ENCODE measurements at regions not wholly inside any gene's neighbourhood (a gene's known extent, or its start where the extent isn't known, plus 50 kb on each side); places are given as distances from the start of the nearest gene placed in this dataset.

DNA sequence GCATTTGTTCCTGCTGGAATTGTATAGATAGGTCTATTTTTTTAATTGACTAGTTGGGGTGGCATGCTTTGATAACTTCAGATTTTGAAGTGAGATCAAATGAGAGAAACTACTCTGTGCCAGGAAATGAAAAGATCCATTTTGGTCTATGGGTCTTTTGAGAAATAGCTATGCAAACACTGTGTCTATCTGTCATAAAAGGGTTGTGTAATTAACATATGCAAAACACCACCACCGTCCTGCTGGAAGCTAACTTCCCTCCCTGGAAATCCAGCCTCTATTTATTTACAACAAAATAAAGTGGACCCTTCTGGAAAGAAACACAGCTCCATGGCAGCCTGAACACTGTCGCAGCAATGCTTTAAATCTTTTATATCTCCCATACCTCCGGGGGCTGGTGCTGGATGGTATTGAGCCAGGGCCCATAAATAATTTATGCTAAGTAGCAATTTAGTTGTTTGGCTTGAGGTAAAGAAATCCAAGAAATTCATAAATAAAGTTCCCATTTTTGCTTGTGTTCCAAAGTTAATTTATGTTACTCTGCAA is 244.2 kb upstream of the POU3F2 start:
- H2AFZ ChIP-seq (ENCODE audit: low read depth, low read length, severe bottlenecking): no peak overlapping the region
- H3K4me3 ChIP-seq (ENCODE audit: insufficient read depth, low read length, poor library complexity, severe bottlenecking): no peak overlapping the region
- H3K36me3 ChIP-seq (ENCODE audit: low read length): no peaks in the 10 kb centered on the region
- no peaks in the 10 kb centered on the region for H3K9me2 ChIP-seq (replicated peaks; ENCODE audit: insufficient read depth, low read length)
- H3K27ac ChIP-seq (ENCODE audit: low read depth, low read length): no peak overlapping the region
- no peaks in the 10 kb centered on the region for H3K9me3 ChIP-seq (ENCODE audit: insufficient read depth, low read length)
- H3F3A ChIP-seq (ENCODE audit: insufficient read depth): no peaks in the 10 kb centered on the region
- no peak overlapping the region for H3K4me2 ChIP-seq (ENCODE audit: low read depth, low read length, poor library complexity, severe bottlenecking)
- H3K79me2 ChIP-seq (ENCODE audit: insufficient read depth, low read length): no peaks in the 10 kb centered on the region
- no peaks in the 10 kb centered on the region for H4K20me1 ChIP-seq (ENCODE audit: low read depth, low read length)
- H3K27me3 ChIP-seq (ENCODE audit: low read length): no peaks in the 10 kb centered on the region
- H3K9ac ChIP-seq (ENCODE audit: low read length): no peak overlapping the region
- no peak for TF ChIP-seq EZH2phosphoT487 (conservative IDR thresholded peaks at IDR 0.05; ENCODE audit: low read length)
- TF ChIP-seq, protein P1, sequence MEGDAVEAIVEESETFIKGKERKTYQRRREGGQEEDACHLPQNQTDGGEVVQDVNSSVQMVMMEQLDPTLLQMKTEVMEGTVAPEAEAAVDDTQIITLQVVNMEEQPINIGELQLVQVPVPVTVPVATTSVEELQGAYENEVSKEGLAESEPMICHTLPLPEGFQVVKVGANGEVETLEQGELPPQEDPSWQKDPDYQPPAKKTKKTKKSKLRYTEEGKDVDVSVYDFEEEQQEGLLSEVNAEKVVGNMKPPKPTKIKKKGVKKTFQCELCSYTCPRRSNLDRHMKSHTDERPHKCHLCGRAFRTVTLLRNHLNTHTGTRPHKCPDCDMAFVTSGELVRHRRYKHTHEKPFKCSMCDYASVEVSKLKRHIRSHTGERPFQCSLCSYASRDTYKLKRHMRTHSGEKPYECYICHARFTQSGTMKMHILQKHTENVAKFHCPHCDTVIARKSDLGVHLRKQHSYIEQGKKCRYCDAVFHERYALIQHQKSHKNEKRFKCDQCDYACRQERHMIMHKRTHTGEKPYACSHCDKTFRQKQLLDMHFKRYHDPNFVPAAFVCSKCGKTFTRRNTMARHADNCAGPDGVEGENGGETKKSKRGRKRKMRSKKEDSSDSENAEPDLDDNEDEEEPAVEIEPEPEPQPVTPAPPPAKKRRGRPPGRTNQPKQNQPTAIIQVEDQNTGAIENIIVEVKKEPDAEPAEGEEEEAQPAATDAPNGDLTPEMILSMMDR (IDR thresholded peaks at IDR 0.05; ENCODE audit: insufficient read depth, low read length, poor library complexity, severe bottlenecking): no peak

- Histone ChIP-seq H3K9me2 (replicated peaks; ENCODE audit: insufficient read depth, low read length) (no peaks in the 10 kb centered on the region), H3K9me3 (ENCODE audit: insufficient read depth, low read length) (no peaks in the 10 kb centered on the region), H3K4me2 (ENCODE audit: low read depth, low read length, poor library complexity, severe bottlenecking) (no peak overlapping the region), H4K20me1 (ENCODE audit: low read depth, low read length) (no peaks in the 10 kb centered on the region), H3K9ac (ENCODE audit: low read length) (no peak overlapping the region), H2AFZ (ENCODE audit: low read depth, low read length, severe bottlenecking) (no peak overlapping the region), H3K79me2 (ENCODE audit: insufficient read depth, low read length) (no peaks in the 10 kb centered on the region), H3K27ac (ENCODE audit: low read depth, low read length) (no peak overlapping the region), H3K4me3 (ENCODE audit: insufficient read depth, low read length, poor library complexity, severe bottlenecking) (no peak overlapping the region), H3K36me3 (ENCODE audit: low read length) (no peaks in the 10 kb centered on the region), H3K27me3 (ENCODE audit: low read length) (no peaks in the 10 kb centered on the region), H3F3A (ENCODE audit: insufficient read depth) (no peaks in the 10 kb centered on the region)
- TF ChIP-seq, protein P1 (IDR thresholded peaks at IDR 0.05; ENCODE audit: insufficient read depth, low read length, poor library complexity, severe bottlenecking): no peak
- TF ChIP-seq EZH2phosphoT487 (conservative IDR thresholded peaks at IDR 0.05; ENCODE audit: low read length): no peak
These were observed 243.4 kb upstream of the POU3F2 start for GRCh38 chr6:98590997-98591396.

DNA sequence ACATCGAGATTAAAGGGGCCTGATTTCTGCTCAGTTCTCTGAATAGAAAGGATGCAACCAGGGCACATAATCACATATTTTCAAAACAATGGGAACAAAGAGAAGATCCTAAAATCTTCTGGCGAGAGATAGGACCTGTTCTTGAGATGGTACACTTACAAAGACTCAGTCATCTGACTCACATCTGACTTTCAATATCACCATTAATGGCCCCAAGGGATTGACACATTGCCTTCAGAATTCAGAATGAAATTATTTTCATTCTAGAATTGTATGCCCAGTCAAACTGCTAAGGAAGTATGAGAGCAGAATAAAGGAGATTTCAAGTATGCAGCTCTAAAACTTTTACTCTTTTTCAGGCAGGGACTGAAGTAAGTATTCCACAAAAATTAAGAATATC is 240.7 kb upstream of the POU3F2 start:
- Histone ChIP-seq H3K9me2 (replicated peaks; ENCODE audit: insufficient read depth, low read length) (no peaks in the 10 kb centered on the region), H3K27ac (ENCODE audit: low read depth, low read length) (no peak overlapping the region), H3K4me2 (ENCODE audit: low read depth, low read length, poor library complexity, severe bottlenecking) (no peak overlapping the region), H3K36me3 (ENCODE audit: low read length) (no peaks in the 10 kb centered on the region), H3F3A (ENCODE audit: insufficient read depth) (no peaks in the 10 kb centered on the region), H3K79me2 (ENCODE audit: insufficient read depth, low read length) (no peaks in the 10 kb centered on the region), H3K9me3 (ENCODE audit: insufficient read depth, low read length) (no peaks in the 10 kb centered on the region), H2AFZ (ENCODE audit: low read depth, low read length, severe bottlenecking) (no peak overlapping the region), H3K4me3 (ENCODE audit: insufficient read depth, low read length, poor library complexity, severe bottlenecking) (no peak overlapping the region), H4K20me1 (ENCODE audit: low read depth, low read length) (no peaks in the 10 kb centered on the region), H3K9ac (ENCODE audit: low read length) (no peak overlapping the region), H3K27me3 (ENCODE audit: low read length) (no peaks in the 10 kb centered on the region)
- no peak for TF ChIP-seq EZH2phosphoT487 (conservative IDR thresholded peaks at IDR 0.05; ENCODE audit: low read length)
- TF ChIP-seq, protein P1 (IDR thresholded peaks at IDR 0.05; ENCODE audit: insufficient read depth, low read length, poor library complexity, severe bottlenecking): no peak
